HuH-7 (cell line): ENCODE measurements at regions not wholly inside any gene's neighbourhood (a gene's known extent, or its start where the extent isn't known, plus 50 kb on each side); places are given as distances from the start of the nearest gene placed in this dataset.

Experiments
- DNase-seq: peaks from one replicate; pipeline ENCODE4 v3.0.0; 2011; ENCODE audit warnings: low spot score

DNA sequence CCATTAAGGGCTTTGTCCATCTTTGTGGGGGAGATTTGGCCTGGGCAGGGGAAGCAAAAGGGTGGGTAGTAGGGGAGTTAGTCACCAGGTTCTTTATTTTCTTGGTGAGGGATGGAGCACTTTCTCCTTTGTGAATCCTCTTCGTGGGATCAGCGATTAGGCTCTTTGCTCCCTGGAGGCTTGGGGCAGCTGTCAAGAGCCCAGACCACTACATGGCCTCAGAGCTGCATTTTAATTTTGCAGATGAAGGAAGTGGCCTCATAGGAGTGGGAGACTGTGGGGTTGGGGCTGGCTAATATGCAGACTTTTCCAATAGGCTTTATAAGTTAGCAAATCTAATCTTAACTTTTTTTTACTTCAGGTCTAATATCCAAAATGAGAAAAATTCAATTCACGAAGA, 168.1 kb upstream of the DEFB112 start:
- DNase-seq = no peak

DNA sequence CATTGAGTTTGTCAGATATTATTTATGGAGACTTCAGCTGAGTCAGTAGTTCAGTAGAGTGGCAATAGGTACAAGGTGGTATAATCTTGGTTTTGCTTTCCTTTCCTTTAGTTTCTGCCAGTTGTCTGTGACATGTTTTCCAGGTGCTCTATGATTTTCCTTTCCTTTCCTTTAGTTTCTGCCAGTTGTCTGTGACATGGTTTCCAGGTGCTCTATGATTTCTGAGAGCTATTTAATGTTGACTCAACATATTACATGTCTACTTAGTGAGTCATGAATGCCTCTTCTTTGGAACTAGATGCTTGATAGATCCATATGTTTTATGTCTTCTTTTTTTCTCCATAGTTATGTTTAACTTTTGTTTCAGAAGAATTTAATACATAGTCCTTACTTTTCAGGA, 186.4 kb upstream of the DEFB112 start:
- no peak for DNase-seq

DNA sequence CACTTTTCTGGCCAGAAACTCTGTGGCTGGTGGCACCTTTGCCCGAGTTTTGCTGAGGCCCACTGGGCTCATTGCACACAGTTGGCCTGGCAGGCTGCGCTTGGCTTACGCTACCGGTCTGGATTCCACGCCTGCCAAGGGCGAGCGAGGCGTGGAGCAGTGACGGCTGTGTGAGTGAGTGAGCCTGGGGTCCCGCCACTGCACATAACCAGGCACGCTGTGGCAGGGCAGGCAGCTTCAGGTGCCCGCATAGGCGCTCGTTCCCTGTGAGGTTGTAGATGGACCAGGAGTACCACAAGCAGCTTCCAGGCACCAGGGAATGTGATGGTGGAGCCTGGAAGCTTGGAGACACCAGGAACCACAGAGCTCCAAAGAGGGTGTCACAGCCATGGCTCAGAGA, 190.1 kb upstream of the DEFB112 start:
- no peak for DNase-seq

DNA sequence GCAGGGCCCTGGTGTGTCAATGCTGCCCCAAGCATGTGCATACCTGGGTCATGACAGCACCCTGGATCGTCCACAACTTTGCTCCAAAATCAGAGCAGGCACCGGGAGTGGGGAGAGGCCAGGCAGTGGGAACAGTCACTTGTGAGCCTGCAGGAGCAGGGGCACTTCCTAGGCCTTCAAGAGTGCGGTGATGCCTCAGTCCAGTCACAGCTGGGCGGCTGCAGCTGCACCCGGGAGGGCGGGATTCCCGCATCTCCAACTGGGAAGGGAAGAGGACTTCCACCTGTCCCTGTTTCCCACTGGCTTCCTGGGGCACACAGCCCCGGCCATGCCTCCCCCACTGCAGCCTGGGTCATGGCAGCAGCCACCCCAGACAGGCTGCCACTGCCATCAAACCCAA, 191.3 kb upstream of the DEFB112 start:
- no peak for DNase-seq

DNA sequence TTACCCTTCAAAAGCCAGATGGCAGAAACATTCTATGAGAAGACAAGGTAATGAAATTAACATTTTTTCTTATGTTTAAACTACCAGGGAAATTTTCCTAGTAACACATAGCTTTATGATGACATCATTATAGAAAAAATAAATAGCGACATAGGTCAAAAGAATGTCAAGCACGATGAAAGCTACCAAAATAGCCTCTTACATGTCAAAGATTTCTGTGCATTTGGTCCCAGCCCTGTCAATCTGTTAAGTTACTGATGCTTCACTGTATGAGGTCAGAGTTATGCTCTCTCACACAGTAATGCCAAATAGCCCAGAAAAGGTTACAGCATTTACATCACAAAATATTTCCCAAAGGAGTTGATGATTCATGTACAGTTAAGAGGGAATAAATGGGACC, 199.8 kb upstream of the DEFB112 start:
- no peak for DNase-seq

DNA sequence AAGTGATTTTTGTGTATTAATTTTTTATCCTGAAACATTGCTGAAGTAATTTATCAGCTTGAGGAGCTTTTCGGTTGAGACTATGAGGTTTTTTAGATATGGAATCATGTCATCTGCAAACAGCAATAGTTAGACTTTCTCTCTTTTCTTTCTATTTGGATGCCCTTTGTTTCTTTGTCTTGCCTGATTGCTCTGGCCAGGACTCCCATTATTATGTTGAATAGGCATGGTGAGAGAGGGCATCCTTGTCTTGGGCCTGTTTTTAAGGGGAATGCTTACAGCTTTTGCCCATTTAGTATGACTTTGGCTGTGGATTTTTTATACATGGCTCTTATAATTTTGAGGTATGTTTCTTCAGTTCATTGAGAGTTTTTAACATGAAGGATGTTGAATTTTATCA, 207.6 kb upstream of the DEFB112 start:
- DNase-seq = no peak

DNA sequence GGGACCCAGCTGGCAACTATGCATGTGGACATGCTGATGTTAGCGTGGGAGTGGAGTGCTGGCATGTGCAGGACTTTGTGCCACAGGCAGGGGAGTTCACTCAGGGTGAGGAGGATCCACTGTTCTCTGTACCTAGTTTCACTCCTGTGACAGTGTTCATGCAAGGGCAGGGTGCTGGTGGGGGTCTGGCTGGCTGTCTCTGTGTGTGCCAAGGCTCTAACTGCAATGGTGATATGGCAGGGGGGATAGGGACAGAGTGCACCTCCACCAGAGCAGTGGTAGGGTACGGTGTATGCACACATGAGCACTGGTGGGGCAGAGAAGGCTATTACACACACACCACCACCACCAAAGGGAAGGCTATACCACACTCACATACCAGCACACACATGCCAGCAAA, 210.2 kb upstream of the DEFB112 start:
- DNase-seq = no peak

DNA sequence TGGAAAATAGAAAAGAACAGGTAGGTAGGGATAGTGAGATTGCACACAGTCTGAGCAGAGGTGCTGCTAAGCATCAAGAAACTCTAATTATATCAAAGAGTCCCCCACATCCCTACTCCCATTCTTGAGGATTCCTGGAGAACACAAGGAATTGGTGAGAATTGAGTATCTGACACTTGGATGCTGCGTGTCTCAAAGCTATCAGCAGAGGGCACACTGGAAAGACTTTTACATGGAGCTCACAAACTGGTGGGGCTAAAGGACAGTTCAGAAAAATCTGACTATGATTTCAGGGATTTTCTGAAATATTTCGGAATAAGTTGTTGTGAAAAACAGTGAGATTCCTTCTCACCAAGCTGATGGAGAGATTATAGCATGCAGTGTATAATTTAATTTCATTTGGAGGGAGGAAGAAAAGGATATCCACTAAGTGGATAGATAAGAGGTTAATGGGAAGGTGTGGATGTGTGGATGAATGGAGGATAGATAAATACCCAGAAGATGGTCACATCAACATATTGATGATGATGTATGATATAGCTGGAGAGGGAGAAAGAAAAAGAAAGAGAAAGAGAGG, 215.4 kb upstream of the DEFB112 start:
- DNase-seq = no peak

DNA sequence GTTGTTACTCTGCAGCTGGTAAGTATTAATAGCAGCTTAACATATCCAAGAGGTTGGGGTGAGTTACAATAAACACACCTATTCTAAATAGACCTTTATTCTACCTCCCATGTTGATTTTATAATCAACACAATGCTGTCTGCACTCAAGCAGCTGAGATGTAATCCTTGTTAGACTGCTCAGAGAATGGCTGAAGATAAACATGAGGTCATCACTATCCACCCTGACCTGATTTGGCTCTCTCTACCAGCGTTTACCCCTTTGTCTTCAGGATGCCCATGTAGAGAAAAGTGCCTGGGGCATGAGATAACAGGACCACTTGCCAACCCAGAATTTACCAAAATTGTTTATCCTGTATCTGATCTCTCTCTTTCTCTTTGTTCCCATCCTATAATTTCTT, 220.7 kb upstream of the DEFB112 start:
- no peak for DNase-seq

DNA sequence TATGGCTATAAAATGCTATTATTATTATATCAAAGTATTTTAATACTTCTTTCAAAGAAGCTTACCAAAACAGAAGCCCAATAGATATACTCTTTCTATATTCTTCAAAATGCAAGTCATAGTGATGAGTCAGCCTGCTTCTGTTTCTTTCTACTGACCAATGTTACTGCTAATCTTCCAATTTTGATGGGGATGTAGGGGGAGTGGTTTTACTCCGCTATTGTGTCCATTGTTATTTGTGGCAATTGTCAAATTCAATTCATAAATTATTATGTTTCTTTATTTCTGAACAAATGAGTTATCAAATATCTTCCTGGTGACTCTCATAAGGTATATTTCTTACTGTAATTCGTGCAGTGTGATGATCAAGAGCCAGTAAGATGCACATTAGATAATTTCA, 221.5 kb upstream of the DEFB112 start:
- no peak for DNase-seq

DNA sequence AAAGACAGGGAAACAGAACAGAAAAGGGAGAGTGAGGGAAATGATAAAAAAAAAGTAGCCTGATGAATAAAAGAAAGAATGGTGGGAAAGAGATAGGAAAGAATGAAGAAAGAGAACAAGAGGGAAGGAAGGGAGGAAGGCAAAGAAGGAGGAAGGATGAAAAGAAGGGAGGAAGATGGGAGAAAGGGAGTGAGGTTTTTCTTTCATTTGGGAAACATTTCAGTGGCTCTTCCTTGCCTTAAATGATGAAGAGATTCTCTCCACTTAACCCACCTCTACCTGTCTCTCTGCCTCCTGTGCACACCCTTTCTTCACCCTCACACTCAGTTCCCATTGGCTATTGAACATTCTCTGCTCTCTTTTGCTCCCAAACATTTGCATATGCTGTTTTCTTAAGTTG, 222.1 kb upstream of the DEFB112 start:
- no peak for DNase-seq

DNA sequence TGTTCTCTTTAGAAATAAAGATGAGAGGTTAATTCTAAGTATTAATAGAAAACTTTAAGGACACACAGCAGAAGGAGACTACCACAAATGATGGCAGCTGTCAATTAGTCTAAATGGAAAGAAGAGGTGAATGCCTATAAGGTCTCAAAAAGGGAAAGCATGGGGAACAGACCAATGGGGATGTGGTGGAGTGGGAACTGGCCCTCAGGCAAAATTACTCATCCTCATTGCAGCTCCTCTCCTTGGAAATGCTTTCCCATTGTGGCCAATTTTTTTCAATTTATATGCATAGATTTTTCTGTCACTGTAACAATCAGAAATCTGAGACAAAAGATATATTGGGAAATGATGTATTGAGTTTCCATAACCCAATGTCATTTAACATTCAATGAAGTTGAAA, 222.9 kb upstream of the DEFB112 start:
- DNase-seq = no peak

DNA sequence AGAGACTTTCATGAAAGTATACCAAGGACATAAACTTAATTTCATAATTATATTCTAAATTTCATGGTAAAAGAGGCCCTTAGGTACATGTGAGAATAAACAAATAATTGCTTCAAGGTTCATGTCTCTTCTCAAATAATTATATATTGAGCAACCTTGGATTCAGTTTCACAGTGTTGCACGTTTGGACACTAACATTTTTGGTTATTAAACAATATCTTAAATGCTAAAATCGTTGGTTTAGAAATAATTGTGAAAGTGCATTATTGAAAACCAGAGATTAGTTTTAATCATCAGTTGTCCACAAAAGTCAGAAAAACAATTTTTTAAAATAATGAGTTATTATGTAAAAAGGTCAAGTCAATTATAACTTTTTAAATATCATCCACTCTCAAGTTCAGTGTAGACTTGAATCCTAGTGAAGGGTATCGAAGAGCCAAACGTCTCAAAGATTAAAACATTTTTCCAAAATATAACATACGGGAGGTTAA, 227.1 kb upstream of the DEFB112 start:
- no peak for DNase-seq

DNA sequence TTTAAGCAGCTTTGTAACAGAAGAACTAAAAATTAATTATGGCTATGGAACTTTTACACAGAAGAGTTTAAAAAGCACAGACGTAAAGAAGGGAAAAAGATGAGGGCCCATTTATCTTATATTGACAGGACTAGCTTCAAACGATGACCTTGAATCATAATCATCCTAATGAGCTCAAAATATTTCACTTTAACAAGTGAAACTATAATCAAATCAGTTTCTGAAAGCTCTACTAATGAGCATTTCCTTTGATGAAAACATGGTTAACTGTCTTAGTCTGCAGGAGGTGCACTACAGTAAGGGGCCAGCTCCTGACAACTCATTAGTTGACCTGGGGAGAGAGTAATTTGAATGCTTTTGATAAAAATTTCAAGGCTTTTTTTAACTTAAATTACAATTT, 228.0 kb upstream of the DEFB112 start:
- no peak for DNase-seq

DNA sequence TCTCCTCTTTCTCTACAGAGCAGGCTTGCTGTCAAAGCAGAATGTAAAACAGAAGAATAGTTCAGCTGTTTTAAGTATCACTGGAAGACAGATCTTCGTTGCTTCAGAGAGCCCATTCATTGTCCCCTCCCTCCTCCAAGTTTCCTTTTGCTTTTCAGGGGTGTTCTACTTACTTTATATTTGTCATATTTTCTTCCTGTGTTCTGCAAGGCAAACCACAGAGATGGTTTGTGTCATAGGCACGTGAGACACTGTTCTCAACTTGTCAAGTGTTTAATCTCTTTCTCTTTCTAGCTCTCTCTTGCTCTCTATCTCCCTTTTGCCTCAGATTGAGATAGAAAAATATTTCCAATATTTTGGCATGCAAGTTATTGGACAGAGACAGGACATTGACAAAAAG, 228.9 kb upstream of the DEFB112 start:
- DNase-seq = no peak

DNA sequence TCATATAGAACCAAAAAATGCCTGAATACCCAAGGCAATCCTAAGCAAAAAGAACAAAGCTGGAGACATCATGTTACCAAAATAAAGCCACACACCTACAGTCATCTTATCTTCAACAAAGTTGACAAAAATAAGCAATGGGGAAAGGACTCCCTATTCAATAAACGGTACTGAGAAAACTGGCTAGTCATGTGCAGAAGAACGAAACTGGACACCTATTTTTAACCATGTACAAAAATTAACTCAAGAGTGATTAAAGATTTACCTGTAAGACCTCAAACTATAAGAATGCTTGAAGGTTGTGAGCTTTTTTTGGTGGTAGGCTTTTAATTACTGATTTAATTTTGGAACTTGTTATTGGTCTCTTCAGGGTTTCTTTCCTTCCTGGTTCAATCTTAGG, 236.0 kb upstream of the DEFB112 start:
- DNase-seq = no peak

DNA sequence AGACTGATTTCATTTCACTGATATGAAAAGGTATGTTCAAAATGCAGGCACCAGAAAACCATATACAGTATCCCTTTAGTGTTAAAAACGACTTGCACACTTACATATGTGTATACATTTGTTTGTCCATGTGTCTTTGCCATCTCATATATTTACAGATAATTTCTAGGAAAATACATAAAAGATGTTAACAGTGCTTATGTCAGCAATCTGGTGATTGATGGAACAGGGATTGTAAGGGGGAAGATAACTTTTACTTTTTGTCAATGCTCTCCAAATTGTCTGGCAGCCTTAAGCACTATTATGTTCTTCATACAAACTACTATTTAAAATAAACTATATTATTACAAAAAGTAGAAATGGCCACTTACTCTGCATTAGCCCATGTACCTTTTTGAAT, 238.5 kb upstream of the DEFB112 start:
- DNase-seq = no peak

DNA sequence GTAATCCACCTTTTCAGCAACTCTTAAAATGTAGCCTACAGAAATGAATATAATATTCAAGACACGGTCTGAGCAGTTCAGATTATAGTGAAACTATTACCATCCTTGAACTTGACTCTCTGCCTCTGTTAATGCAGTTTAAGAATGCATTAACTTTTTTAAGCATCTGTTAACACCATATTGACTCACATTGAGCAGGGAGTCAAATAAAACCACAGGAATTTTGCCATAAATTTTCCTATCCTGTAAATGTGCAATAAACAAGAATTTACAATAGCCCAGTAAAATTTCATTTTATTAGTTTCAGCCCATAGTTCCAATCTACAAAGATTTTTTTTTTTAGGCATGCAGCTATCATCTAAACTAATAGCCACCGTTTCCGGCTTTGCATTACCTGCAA, 239.2 kb upstream of the DEFB112 start:
- no peak for DNase-seq

DNA sequence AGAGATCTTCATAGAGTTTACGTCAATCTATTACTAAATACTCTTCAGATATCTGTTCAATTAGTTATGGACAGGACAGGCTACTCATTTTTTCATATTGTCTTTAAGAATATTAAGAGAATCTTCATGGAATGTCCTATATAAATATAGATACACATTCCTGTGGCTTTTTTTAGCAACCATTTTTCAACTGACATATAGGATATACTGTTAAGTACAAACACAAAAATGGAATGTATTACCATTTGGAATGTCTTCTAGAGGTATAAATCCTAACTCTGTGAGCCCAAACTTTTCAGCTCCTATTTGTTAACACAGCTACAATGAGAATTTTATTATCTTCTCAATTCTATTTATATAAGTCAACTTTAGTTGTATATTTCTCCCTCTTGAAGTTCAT, 239.6 kb upstream of the DEFB112 start:
- no peak for DNase-seq

DNA sequence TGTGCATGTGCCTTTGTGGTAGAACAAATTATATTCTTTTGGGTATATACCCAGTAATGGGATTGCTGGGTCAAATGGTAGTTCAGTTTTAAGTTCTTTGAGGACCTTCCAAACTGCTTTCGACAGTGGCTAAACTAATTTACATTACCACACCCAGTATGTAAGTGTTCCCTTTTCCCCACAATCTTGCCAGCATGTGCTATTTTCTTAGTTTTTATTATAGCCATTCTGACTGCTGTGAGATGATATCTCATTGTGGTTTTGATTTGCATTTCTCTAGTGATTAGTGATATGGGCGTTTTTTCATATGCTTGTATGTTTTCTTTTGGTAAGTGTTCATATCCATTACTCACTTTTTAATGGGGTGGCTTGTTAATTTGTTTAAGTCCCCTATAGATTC, 251.6 kb upstream of the DEFB112 start:
- DNase-seq = no peak

DNA sequence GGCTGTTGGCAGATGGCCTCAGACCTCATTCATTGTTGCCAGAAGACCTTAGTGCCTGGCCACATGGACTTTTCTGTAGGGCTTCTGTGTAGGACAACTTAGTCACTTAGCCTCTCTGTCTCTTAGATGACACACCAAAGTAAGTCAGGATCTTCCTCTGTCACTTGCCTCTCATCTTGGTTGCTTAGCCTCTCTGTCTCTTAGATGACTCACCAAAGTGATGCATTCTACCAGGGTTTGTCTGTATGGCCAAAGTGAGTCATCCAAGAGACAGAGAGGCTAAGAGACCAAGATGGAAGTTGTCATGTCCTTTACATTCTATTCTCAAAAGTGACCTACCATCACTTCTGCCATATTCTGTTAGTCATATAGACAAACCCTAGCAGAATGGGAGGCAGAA, 255.9 kb upstream of the DEFB112 start:
- DNase-seq = no peak

DNA sequence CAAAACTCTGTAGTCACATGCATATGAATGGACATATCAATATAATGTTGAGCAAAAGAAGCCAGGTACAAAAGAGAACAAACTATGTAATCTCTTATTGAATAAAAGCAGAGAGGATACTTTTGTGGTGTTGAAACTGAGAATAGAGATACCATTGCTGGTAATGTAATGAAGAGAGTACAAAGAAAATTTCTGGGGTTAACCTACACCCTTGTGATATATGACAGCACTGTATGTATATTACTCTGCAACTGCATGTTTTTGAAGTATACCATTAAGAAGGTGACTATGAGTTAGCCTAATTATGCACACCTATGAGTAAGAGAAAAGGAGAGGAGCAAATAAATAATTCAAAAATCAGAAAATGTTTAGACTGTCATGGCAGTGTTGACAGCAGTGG, 268.8 kb upstream of the DEFB112 start:
- DNase-seq = no peak

DNA sequence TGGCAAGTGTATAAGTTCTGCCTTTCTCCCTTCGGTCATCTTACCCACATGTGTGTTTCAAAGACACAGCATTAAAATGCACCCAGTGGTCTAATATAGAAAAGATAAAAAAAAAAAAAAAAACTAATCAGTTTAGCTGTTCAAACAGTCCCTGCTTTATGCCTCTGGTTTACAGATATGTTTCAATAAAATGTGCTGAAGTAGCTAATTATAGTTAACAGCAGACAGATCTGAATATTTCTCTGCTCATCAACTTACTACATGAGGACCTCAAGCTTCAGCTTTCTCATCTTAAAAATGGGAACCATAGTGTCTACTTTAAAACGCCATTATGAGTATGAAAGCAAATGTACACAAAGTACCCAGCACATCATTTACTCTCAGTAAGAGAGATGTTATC, 280.6 kb upstream of the DEFB112 start:
- DNase-seq = no peak

DNA sequence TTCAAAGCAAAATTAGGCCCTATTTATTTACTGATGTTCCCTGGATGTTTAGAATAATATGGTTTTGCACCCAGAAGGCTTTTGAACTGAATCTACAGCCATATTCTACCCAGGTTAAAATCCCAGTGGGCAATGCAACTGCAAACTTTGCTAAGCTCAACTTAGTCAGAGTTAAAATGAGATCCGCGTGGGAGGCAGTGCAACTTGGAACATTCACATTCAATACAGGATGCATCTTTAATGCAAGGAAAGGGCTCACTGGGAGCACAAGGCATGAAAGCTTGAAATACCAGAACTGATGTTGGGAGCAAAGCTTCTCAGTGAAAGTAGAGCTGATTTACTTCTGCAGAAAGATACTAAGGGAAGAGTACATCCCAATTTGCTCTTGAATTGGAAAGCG, 281.2 kb upstream of the DEFB112 start:
- no peak for DNase-seq

DNA sequence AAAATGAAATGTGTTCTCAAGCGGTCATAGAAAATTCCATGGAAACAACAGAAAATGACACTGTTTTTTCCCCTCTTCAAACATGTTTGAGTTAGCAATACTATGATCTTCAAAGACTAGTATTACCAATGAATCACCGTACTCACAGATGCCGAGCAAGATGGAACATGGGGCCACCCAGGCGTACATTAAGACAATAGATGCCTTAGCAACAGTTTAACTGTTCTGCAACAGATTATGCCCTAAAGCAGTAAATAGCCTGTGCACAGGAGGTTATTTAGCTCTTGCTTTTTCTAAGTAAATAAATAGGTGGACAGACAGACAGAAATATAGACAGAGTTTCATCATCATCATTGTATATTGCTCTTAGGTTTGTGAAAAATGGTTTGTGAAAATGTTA, 284.0 kb upstream of the DEFB112 start:
- no peak for DNase-seq
